GM21515 (cell line): ENCODE measurements at regions not wholly inside any gene's neighbourhood (a gene's known extent, or its start where the extent isn't known, plus 50 kb on each side); places are given as distances from the start of the nearest gene placed in this dataset.
A peak's percentile ranks its signal among the peaks of the same experiment; 100 is the strongest.

Experiments
- ATAC-seq: cut with Tn5 transposase; IDR thresholded peaks from one replicate; pipeline ENCODE4 v1.9.1; 2021; ENCODE audit not compliant: unreplicated experiment

DNA sequence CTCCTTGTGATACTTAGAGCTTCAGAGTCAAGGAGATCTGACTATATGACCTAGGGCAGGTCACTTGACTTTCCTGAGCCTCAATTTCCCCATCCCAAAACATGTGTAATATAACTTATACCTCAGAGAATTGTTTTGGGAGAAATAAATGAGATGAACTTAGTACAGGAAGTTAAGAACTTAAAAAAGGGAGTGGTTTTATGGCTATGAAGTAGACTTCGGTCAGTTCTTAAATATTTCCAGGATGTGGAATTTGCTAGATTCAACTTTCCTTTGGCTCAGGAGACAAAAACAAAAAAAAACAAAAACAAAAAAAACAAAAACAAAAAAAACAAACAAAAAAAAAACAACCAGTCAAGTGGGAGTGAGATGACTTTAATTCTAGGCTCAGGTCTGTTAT lies 116.7 kb downstream of the EDEM1 start:
- no peak for ATAC-seq

DNA sequence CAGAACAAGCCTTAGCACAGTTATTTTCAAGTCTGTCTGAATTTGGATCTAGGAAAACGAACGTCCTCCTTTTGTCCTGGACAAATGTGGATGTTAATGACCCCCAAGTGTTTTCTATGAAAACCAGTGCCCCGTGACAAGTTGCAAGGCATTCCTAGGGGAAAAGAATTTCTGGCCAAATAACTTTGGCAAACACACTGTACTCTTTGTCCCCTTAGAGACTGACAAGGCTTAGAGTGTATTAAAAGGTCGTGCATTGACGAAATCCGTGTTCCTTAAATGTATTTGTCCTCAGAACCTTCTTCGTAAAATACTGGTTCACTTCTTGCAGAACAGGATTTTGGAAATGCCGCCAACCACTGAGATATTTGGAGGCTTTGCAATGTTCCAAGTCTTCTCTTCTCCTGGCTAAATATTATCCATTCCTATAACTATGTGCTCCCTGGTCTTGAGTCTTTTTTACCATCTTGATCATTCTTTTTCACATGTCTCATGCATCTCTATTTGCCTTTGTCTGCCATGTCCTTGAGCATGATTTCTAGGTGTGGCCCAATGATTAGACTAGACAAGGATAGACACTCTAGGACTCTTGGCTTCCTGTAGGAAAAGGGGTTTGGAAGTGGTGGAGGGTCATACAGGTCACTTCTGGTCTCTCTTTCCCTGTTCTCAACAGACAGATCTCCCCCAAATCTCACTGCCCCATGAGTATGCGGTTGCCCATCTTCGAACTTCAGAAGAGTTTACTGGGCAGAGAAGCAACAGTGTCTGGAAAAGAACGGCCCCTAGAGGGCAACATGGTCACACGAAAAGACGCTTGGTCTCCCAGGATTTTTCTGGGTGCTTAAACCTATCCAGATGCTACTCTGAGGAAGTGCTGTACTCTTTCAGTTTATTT lies 117.5 kb downstream of the EDEM1 start:
- ATAC-seq, result peak; percentile 84

DNA sequence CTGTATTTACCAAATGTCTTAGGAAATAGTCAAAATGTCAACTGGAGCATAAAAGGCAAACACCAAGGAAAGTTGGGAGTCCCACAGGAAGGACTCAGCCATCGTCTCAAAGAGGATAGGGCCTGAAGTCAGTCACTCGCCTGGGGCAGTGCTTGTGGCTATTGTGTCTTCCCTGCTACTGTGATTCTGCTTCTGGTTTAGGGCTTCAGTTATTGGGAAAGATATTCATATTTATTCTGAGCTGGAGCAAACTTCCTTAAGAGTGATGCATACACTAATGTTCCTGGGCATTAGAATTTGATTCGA lies 118.1 kb downstream of the EDEM1 start:
- no peak for ATAC-seq

DNA sequence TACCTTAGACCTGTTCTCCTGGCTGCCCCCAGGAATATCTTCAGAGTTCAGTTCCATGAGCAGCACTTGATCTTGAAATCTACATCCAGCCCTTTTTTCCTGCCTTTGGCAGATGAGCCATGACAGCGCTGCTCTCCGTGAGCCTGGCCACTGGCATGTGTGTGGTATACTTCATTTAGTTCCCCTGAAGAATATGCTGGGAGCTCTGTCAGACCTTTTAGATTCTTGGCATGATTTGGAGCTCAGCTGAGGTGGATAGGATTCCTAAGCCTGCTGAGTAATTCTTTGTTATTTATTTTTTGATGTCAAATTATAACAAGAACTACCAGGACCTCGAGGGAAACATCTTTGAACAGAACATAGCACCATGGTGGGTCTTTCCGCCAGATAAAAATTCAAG lies 121.7 kb downstream of the EDEM1 start:
- no peak for ATAC-seq

DNA sequence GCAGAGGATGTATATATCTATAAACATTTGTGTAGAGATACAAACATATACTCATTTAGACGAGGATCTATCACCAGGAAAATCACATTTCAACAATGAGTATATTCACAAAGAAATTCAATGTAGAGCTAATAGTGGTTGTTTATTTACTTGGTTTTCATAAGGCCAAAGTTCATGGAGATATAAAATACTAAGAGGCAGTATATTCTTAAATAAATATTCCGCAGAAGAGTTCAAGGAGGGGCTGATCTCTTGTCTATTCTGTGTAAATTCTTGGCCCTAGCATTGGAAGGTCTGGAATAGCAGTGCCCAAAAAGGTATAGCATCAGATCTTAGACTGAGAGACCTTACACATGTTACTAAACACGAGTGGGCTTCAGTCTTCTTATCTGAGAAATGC lies 122.1 kb downstream of the EDEM1 start:
- ATAC-seq, result no peak

DNA sequence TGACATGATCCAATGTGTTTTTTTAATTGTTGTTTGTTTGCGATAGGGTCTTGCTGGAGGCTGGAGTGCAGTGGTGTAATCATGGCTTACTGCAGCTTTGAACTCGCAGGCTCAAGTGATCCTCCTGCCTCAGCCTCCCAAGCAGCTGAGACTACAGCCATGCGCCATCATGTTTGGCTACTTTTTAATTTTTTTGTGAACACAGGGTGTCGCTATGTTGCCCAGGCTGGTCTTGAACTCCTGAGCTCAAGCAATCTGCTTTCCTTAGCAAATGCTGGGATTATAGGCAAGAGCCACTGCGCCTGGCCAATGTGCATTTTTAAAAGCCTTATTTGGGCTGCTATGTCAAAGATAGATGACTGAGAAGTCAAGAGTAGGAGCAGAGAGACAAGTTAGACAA lies 123.0 kb downstream of the EDEM1 start:
- ATAC-seq, result no peak

DNA sequence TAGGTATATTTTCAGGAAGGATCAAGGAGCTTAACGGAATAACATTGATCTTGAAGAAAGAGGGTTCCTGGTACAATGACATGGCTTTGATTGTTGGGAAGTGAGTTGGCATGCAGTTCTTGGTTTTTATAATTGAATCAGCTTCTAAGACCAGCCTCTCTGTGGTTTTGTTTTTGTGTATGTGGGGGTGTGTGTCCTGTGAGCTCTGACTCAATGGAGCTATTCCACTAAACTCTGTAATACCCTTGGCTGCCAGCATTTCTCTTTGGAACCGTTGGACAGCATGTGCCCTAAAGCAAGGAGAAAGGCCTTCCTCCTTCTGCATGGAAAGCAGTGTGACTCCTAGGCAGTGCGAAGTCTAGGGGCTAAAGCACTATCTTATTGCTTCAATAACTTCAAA lies 124.8 kb downstream of the EDEM1 start:
- ATAC-seq, result no peak

DNA sequence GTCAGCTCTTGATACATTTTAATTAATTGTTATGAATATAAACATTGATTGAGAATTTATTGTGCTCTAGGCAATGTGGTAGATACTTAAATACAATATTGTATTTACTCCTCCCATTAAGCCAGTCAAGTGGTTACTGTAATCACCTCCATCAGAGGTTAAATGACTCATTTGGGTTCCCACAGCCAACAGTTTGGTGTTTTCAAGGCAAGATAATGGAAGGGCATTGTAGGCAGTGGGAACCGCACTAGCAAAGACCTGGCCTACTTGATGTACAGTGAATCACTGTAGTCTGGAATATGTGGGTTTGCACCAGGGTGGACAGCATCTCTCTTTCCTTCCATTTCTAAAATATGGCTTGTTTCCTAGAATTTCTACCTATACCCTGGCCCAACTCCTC lies 127.4 kb downstream of the EDEM1 start:
- no peak for ATAC-seq

DNA sequence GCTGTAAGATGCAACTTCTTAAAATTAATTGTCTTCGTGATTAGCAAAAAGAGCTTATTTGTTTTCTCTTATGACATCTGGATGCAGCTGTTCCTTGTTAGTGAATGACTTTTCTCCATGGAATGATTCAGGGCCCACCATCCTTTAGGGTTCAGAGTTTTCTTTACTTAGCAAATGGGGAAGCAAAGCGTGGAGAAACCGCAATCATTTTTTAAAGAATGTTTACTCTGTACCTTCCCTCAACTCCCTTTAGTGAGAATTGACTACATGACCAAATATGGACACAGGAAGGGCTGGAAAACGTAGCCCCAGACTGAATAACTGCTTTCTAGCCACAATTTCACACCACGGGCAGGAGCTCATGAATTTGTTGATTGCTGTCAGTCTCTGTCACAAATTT lies 130.1 kb downstream of the EDEM1 start:
- ATAC-seq, result no peak

DNA sequence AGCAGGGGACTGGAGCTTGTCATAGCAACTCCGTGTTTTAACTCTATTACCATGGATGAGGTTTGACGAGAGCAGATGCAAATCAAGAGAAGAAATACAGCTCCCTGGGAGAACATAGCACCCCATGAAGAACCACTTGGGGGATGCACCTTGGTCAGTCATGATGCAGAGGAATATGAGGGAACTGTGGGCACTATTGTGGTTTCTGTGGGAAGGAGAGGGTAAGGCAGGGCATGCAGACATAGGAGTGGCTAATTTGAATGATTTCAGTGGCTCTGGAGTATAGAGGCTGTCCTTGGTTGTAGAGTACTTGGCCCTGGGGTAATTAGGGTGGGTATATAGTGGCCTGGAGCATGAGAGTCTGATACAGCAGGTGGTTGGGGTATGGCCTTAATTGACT lies 131.9 kb downstream of the EDEM1 start:
- ATAC-seq, result no peak

DNA sequence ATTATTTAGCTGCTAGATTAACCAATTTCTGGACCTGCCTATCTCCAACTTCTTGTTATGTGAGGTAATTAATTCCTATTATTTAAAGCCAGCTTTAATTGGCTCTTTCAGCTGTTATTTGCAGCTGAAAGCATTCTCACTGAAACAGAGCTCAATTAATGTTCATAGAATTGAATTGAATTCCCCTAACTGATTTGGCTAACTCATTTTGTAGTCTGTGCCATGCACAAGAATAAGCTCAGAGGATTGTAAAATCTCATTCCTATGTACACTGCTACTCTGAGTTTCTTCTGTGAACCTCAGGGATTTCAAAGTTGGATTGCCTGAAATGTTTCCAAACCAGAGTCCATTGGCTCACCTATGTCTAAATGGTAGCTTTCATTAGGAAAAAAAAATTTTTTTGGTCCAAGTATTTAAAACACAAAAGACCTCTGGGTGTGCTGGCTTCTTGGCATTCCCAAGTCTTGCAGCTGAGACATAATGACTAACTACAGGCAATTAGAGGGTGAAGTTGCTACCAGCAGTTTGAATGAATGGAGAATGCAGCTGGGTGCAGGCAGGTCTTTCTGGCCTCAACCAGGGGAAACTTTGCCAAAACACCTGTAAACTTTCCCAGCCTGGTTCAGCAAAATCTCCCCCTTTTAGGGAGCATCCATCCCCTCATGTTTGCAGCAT lies 134.3 kb downstream of the EDEM1 start:
- no peak for ATAC-seq

DNA sequence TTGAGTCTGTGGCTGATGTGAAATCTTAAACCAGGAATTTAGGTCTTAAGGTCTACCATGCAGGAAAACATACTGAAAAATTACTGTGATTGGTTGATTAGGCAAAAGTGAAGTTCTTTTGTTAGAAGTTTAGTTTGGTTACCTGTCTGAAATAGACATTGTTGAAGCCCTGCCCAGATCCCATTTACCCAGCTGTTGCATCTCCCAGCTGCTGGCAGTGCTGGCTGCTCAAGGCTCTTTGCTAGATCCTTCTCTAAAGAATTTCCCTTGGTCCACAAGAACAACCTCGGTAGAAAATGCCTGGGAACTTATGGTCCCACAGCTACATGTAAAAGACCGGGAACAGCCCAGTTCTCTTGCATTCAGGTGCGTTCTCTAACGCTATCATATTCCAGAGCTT lies 137.3 kb downstream of the EDEM1 start:
- no peak for ATAC-seq

DNA sequence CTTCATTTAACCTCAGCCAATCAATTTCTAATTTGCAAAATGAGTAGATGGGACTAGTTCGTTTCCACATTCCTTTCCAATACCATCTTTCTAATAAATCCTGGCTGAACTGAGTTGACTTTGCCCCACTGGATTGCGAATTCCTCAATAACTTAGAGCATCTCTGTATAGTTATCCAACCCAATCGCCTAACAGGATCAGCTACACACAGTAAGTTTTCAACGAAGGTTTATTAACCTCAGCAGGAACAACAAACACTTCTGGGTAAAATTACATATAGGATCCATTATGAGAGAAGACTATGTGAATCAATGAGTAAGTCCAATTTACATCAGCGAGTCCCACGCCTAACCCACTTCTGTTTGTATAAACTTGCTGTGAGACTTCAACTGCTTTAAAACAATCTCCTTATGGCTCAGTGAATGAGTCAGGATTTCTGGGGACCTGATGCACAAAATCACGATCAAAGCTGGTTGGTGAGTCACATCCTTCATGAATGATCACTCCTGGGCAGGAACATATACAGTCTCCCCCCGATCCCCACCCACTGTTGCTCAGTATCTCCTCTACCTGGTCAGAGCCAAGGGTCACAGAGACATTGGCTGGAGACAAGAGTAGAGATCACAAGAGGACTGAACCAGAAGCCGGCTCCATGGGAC lies 142.8 kb downstream of the EDEM1 start:
- no peak for ATAC-seq

DNA sequence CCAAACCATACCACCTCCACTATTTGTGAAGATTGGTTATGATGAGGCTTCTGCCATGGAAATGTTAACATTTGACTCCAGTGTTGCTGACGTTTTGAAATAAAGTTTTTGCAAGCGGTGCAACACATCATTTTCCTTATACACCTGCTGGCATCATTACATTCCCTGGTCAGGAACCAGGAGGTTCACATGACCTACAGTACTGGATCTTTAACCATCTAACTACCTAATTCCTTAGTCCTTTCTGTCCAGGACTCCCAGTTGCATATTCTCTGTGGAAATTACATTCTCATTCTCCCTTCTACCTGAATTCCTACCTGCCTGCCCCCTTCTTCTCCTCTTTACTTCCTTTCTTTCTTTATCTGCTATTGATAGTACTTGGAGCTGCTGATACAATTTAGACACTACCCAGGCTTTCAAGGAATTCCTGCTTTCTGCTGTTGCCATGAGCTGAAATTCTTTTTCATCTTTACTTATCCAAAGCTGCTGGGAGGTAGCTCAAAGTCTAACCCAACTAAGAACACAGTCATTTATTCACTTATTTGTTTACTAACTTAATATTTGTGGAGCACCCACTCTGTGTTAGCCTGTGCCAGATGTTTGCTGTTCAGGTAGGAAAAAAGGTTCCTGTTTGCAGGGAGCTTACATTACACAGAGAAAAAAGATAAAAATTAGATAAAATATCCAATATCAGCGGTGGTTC lies 144.2 kb downstream of the EDEM1 start:
- ATAC-seq, result no peak

DNA sequence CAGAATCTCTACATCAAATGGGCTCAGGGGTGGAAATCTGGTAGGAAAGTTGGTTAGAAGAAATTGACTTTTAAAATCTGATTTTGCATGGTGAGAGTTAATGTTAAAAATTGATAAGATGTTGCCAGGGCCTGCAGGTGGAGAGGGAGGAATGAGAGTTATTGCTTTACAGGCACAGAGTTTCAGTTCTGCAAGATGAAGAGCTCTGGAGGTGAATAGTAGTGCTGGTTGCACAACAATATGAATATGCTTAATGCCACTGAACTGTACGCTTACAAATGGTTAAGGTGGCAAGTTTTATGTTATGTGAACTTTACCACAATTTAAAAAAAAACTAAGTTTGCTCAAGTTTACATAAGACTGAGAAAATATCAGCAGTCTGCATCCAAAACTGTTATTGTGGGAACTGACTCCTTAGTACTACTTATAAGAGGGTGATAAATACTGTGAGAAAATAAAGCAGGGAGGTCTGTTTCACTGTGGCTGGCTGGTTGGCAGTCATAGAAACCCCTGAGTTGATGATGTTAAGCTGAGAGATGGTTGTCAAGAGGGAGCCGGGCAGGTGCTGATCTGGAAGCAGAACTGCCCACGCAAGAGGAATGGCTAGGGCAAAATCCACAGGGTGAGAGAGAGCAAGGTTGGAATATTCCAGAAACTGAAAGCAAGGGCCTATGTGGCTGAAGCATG lies 144.9 kb downstream of the EDEM1 start:
- ATAC-seq, result no peak

DNA sequence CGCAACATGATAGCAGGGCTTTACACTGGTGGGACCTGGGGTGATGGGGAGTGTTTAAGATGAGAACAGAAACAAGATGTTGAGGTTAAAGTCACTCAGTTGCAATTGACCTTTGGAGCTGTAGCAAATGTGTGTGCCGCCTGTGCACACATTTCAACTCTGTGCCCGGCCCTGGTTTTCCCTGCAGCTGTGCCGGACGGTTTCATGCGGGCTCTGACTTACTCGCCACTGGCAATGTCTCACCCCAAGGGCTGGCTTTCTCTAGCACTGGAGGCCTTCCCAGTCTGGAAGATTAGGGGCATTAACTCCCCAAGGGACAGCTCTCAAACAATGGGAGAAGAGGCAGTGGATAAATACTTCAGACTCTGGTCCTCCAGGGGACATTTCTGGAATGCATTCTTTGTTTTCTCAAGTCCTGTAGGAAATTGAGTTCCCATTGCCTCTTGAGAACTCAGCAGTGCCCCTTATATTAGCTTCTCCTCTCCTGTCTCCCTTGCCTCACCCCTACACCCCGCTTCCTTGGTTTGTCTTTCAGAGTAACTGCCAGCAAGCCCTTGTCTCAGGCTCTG lies 152.5 kb downstream of the EDEM1 start:
- ATAC-seq, result no peak

DNA sequence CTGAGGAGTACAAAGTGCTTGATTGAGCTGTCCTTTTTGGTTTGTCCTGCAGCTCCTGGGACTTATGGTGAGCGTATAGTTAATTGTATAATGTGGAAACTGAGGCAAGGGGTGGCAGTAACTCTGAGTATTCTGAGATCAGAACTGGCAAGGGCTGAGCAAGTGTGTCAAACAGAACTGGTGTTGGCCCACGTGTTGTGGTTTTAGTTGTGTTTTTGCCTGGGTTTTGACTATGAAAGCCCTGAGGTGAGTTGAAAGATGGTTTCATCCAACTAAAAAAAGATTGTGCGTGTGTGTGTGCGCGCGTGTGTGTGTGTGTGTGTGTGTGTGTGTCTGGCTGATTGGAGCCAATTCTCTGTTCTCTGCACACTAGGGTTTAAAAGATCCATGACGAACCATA lies 154.1 kb downstream of the EDEM1 start:
- no peak for ATAC-seq

DNA sequence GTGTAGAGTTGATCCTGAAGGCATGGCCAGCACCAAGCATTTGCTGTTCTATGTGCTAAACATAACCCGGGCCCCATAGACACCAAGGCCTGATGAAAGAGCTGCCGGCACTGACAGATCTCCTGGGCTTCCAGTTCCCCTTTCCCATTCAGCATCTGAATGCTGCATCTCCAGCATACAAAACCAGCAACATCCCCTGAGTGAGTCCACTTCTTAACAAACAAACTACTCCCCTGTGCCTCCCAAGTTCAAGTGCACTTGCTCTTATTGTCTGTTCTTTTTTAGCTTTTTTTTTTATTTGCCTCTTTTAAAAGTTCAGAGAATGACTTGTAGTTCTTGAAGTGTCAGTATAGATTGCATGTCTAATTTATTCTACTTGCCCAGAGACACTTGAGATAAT lies 156.0 kb downstream of the EDEM1 start:
- no peak for ATAC-seq

DNA sequence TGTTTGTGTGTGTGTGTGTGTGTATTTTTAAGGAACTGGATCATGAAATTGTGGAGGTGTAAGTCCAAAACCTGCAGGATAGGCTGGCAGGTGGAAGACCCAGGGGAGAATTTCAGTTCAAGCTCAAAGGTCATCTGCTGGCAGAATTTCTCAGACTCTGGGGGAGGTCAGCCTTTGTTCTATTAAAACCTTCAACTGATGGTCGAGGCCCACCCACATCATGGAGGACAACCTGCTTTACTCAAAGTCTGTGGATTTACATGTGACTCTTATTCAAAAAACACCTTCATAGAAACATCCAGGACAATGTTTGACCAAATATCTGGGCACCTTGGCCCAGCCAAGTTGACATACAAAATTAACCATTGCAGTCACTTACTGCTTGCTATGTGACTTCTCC lies 157.2 kb downstream of the EDEM1 start:
- no peak for ATAC-seq

DNA sequence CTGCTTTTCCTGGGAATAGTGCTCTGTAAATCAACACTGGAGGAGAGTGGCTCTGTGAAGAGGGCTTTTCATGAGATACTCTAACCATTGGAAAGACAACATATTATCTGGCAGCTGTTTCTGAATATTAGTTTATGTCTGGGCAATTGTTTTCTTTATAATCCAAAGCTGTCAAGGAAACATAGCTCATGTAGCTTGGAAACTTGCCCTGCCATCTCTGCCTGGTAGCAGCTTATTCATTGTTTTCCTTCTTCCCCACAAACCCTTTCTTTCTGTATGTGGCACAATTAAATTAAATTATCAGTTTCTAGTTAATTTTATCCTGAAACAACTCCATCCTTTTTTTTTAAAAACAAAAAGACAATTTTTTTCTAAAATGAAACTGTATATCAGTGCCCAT lies 160.0 kb downstream of the EDEM1 start:
- no peak for ATAC-seq
